MM.1S (cell line): ENCODE measurements at regions not wholly inside any gene's neighbourhood (a gene's known extent, or its start where the extent isn't known, plus 50 kb on each side); places are given as distances from the start of the nearest gene placed in this dataset.

ENCODE experiments used
- DNase-seq: peaks from one replicate; pipeline ENCODE4 v3.0.0-alpha.2; 2015
- H2AFZ ChIP-seq: fragments of 300-600 bp; sonication (generic); 2 replicates; pipeline ENCODE4 v1.6.0; 2016; ENCODE audit warnings: antibody characterized with exemption, low read length
- H3F3A ChIP-seq: fragments of 300-600 bp; sonication (generic); 2 replicates; pipeline ENCODE4 v1.6.1; 2016; ENCODE audit warnings: mild to moderate bottlenecking, antibody characterized with exemption, low read length, moderate library complexity, mixed read lengths; ENCODE audit not compliant: insufficient read depth
- H3K27ac ChIP-seq: fragments of 300-600 bp; sonication (generic); 2 replicates; pipeline ENCODE4 v1.5.1; 2016; ENCODE audit warnings: mild to moderate bottlenecking, low read length
- H3K27me3 ChIP-seq: fragments of 300-600 bp; sonication (generic); replicated peaks from 2 replicates; pipeline ENCODE4 v1.6.0; 2016; ENCODE audit warnings: low read length; ENCODE audit not compliant: insufficient read depth
- H3K36me3 ChIP-seq: fragments of 300-600 bp; sonication (generic); replicated peaks from 2 replicates; pipeline ENCODE4 v1.6.1; 2016; ENCODE audit warnings: mild to moderate bottlenecking, low read length, mixed read lengths; ENCODE audit not compliant: insufficient read depth
- H3K4me1 ChIP-seq: fragments of 300-600 bp; sonication (generic); 2 replicates; pipeline ENCODE4 v1.6.1; 2016; ENCODE audit warnings: low read length, mixed read lengths
- H3K4me2 ChIP-seq: fragments of 300-600 bp; sonication (generic); 2 replicates; pipeline ENCODE4 v1.6.0; 2016; ENCODE audit warnings: low read depth, low read length
- H3K4me3 ChIP-seq: fragments of 300-600 bp; sonication (generic); 2 replicates; pipeline ENCODE4 v1.5.1; 2016; ENCODE audit warnings: low read length, mixed read lengths
- H3K79me2 ChIP-seq: fragments of 300-600 bp; sonication (generic); 2 replicates; pipeline ENCODE4 v1.6.1; 2016; ENCODE audit warnings: mixed run types, low read length, mixed read lengths
- H3K9ac ChIP-seq: fragments of 300-600 bp; sonication (generic); 2 replicates; pipeline ENCODE4 v1.6.1; 2016; ENCODE audit warnings: low read length, mixed read lengths
- H3K9me2 ChIP-seq: fragments of 300-600 bp; sonication (generic); replicated peaks from 2 replicates; pipeline ENCODE4 v1.6.1; 2016; ENCODE audit warnings: mild to moderate bottlenecking, low read length, mixed read lengths; ENCODE audit not compliant: insufficient read depth
- H3K9me3 ChIP-seq: fragments of 300-600 bp; sonication (generic); replicated peaks from 2 replicates; pipeline ENCODE4 v1.6.1; 2016; ENCODE audit warnings: mild to moderate bottlenecking, low read length, mixed read lengths; ENCODE audit not compliant: insufficient read depth
- H4K20me1 ChIP-seq: fragments of 300-600 bp; sonication (generic); 2 replicates; pipeline ENCODE4 v1.6.1; 2016; ENCODE audit warnings: mild to moderate bottlenecking, low read length, moderate library complexity, mixed read lengths; ENCODE audit not compliant: insufficient read depth
- CTCF ChIP-seq: fragments of 300-600 bp; sonication (generic); IDR thresholded peaks from 2 replicates; pipeline ENCODE4 v1.5.1; 2016; ENCODE audit warnings: antibody characterized with exemption, low read length, mixed read lengths
- EZH2 ChIP-seq: fragments of 300-600 bp; sonication (generic); optimal IDR thresholded peaks from 2 replicates; pipeline ENCODE3; 2017; ENCODE audit warnings: low read depth, mild to moderate bottlenecking, antibody characterized with exemption, low read length, mixed read lengths
- EZH2phosphoT487 ChIP-seq: fragments of 300-600 bp; sonication (generic); IDR thresholded peaks from 2 replicates; pipeline ENCODE4 v1.6.1; 2018; ENCODE audit warnings: antibody characterized with exemption, low read length

- Histone ChIP-seq H4K20me1 (no peaks in the 10 kb centered on the region), H3K9ac (no peak overlapping the region), H3F3A (no peaks in the 10 kb centered on the region), H3K27me3 (no peaks in the 10 kb centered on the region), H3K36me3 (no peaks in the 10 kb centered on the region), H3K9me3 (no peaks in the 10 kb centered on the region), H3K9me2 (no peaks in the 10 kb centered on the region), H3K27ac (no peak overlapping the region), H3K79me2 (no peaks in the 10 kb centered on the region), H3K4me3 (no peak overlapping the region), H3K4me2 (no peak overlapping the region), H2AFZ (no peak overlapping the region), H3K4me1 (no peaks in the 10 kb centered on the region)
- no peak for DNase-seq
- TF ChIP-seq CTCF (no peak), EZH2 (no peak), EZH2phosphoT487 (no peak)
These were observed 269.4 kb downstream of the CRLF2 start for GRCh38 chrX:943035-943434.

GRCh38 chrX:940691-941090, 271.8 kb downstream of the CRLF2 start:
- H3F3A ChIP-seq: no peaks in the 10 kb centered on the region
- H3K27me3 ChIP-seq: no peaks in the 10 kb centered on the region
- H3K4me1 ChIP-seq: no peaks in the 10 kb centered on the region
- H3K36me3 ChIP-seq: no peaks in the 10 kb centered on the region
- no peak overlapping the region for H3K4me2 ChIP-seq
- H3K9ac ChIP-seq: no peak overlapping the region
- no peak overlapping the region for H2AFZ ChIP-seq
- H3K4me3 ChIP-seq: no peak overlapping the region
- TF ChIP-seq EZH2: no peak
- H3K9me3 ChIP-seq: no peaks in the 10 kb centered on the region
- no peak for DNase-seq
- H3K27ac ChIP-seq: no peak overlapping the region
- no peaks in the 10 kb centered on the region for H3K79me2 ChIP-seq
- no peaks in the 10 kb centered on the region for H3K9me2 ChIP-seq
- H4K20me1 ChIP-seq: no peaks in the 10 kb centered on the region

- Histone ChIP-seq H3K9me2 (no peaks in the 10 kb centered on the region), H3F3A (no peaks in the 10 kb centered on the region), H4K20me1 (no peaks in the 10 kb centered on the region)
These were observed 275.3 kb downstream of the CRLF2 start for GRCh38 chrX:936979-937769.

More at GRCh38 chrX:936979-937769, 275.3 kb downstream of the CRLF2 start:
- TF ChIP-seq CTCF (no peak), EZH2 (no peak), EZH2phosphoT487 (no peak)
- Histone ChIP-seq H3K4me2 (peak overlapping the region; percentile 4; the same call in 1 of the 2 replicates), H3K4me3 (no peak overlapping the region), H3K27me3 (no peaks in the 10 kb centered on the region), H3K27ac (no peak overlapping the region), H3K4me1 (no peaks in the 10 kb centered on the region), H3K36me3 (no peaks in the 10 kb centered on the region), H3K9ac (no peak overlapping the region), H2AFZ (peak overlapping the region; percentile 30; the same call in 1 of the 2 replicates), H3K79me2 (no peaks in the 10 kb centered on the region), H3K9me3 (no peaks in the 10 kb centered on the region)
- DNase-seq: peak; percentile 11
